ENCODE measurements at regions not wholly inside any gene's neighbourhood (a gene's known extent, or its start where the extent isn't known, plus 50 kb on each side); places are given as distances from the start of the nearest gene placed in this dataset.

GRCh38 chr20:51108638-51109363 is 85.9 kb upstream of the KCNG1 start:
- Histone ChIP-seq H3K79me2 (ENCODE audit: control insufficient read depth, low read length) (no peaks in the 10 kb centered on the region), H3K9me3 (ENCODE audit: control insufficient read depth, insufficient read depth, low read length) (no peaks in the 10 kb centered on the region), H3K4me1 (ENCODE audit: control insufficient read depth, low read length) (peaks cover 5% of the 10 kb centered on the region; the same call in 1 of the 2 replicates), H3F3A (ENCODE audit: control insufficient read depth, insufficient read depth) (no peaks in the 10 kb centered on the region), H3K4me2 (ENCODE audit: low read length) (no peak overlapping the region), H3K36me3 (ENCODE audit: control insufficient read depth, low read length) (no peaks in the 10 kb centered on the region), H3K27me3 (ENCODE audit: control insufficient read depth, low read length) (0 out of 2 replicates have a peak, but pooled peaks cover 4% of the 10 kb centered on the region), H4K20me1 (ENCODE audit: control insufficient read depth, insufficient read depth, low read depth, low read length) (no peaks in the 10 kb centered on the region), H3K27ac (ENCODE audit: low read depth, low read length) (no peak overlapping the region), H3K4me3 (ENCODE audit: low read length) (no peak overlapping the region), H3K9me2 (replicated peaks; ENCODE audit: control insufficient read depth, low read length) (no peaks in the 10 kb centered on the region)
- TF ChIP-seq CTCF (IDR thresholded peaks at IDR 0.05; ENCODE audit: low read depth, low read length, poor library complexity, severe bottlenecking) (no peak), EZH2phosphoT487 (IDR thresholded peaks at IDR 0.05; ENCODE audit: borderline replicate concordance, low read length) (no peak)

- Histone ChIP-seq H3K27ac (ENCODE audit: low read depth, low read length) (no peak overlapping the region), H4K20me1 (ENCODE audit: control insufficient read depth, insufficient read depth, low read depth, low read length) (no peaks in the 10 kb centered on the region), H3K36me3 (ENCODE audit: control insufficient read depth, low read length) (no peaks in the 10 kb centered on the region), H3K9me2 (replicated peaks; ENCODE audit: control insufficient read depth, low read length) (no peaks in the 10 kb centered on the region), H3K79me2 (ENCODE audit: control insufficient read depth, low read length) (no peaks in the 10 kb centered on the region), H3K4me1 (ENCODE audit: control insufficient read depth, low read length) (peaks cover 19% of the 10 kb centered on the region), H3K4me2 (ENCODE audit: low read length) (no peak overlapping the region), H3K9me3 (ENCODE audit: control insufficient read depth, insufficient read depth, low read length) (no peaks in the 10 kb centered on the region), H3F3A (ENCODE audit: control insufficient read depth, insufficient read depth) (no peaks in the 10 kb centered on the region), H3K27me3 (ENCODE audit: control insufficient read depth, low read length) (0 out of 2 replicates have a peak, but pooled peaks cover 4% of the 10 kb centered on the region), H3K4me3 (ENCODE audit: low read length) (no peak overlapping the region)
- no peak for TF ChIP-seq EZH2phosphoT487 (IDR thresholded peaks at IDR 0.05; ENCODE audit: borderline replicate concordance, low read length)
- no peak for TF ChIP-seq CTCF (IDR thresholded peaks at IDR 0.05; ENCODE audit: low read depth, low read length, poor library complexity, severe bottlenecking)
Observed at GRCh38 chr20:51106011-51106410, 83.1 kb upstream of the KCNG1 start.

- Histone ChIP-seq H3K79me2 (ENCODE audit: control insufficient read depth, low read length) (no peaks in the 10 kb centered on the region), H3K4me3 (ENCODE audit: low read length) (no peak overlapping the region), H3F3A (ENCODE audit: control insufficient read depth, insufficient read depth) (no peaks in the 10 kb centered on the region), H3K4me2 (ENCODE audit: low read length) (no peak overlapping the region), H3K27ac (ENCODE audit: low read depth, low read length) (no peak overlapping the region), H3K36me3 (ENCODE audit: control insufficient read depth, low read length) (peaks cover 2% of the 10 kb centered on the region; the same call in 1 of the 2 replicates), H3K9me2 (replicated peaks; ENCODE audit: control insufficient read depth, low read length) (no peaks in the 10 kb centered on the region), H3K4me1 (ENCODE audit: control insufficient read depth, low read length) (peaks cover 26% of the 10 kb centered on the region), H4K20me1 (ENCODE audit: control insufficient read depth, insufficient read depth, low read depth, low read length) (no peaks in the 10 kb centered on the region), H3K27me3 (ENCODE audit: control insufficient read depth, low read length) (0 out of 2 replicates have a peak, but pooled peaks cover 4% of the 10 kb centered on the region), H3K9me3 (ENCODE audit: control insufficient read depth, insufficient read depth, low read length) (no peaks in the 10 kb centered on the region)
- TF ChIP-seq CTCF (IDR thresholded peaks at IDR 0.05; ENCODE audit: low read depth, low read length, poor library complexity, severe bottlenecking) (no peak), EZH2phosphoT487 (IDR thresholded peaks at IDR 0.05; ENCODE audit: borderline replicate concordance, low read length) (no peak)
Observed at GRCh38 chr20:51104960-51105920, 82.3 kb upstream of the KCNG1 start.

Measured in DOHH2 (cell line).